GM19455 (cell line): ENCODE measurements at regions not wholly inside any gene's neighbourhood (a gene's known extent, or its start where the extent isn't known, plus 50 kb on each side); places are given as distances from the start of the nearest gene placed in this dataset.

ENCODE experiments used
- ATAC-seq: cut with Tn5 transposase; IDR thresholded peaks from one replicate; pipeline ENCODE4 v1.9.1; 2021; ENCODE audit not compliant: unreplicated experiment

GRCh38 chr13:33462109-33462508 is 176.6 kb upstream of the STARD13 start:
- no peak for ATAC-seq

GRCh38 chr13:33464345-33464744 is 178.8 kb upstream of the STARD13 start:
- ATAC-seq = no peak

GRCh38 chr13:33466262-33466661 is 180.7 kb upstream of the STARD13 start:
- no peak for ATAC-seq

- ATAC-seq = no peak
These were observed 182.0 kb upstream of the STARD13 start for GRCh38 chr13:33467556-33467955.

GRCh38 chr13:33471204-33471603 is 185.6 kb upstream of the STARD13 start:
- no peak for ATAC-seq

GRCh38 chr13:33472446-33472845 is 186.9 kb upstream of the STARD13 start:
- ATAC-seq = no peak

- ATAC-seq = no peak
These were observed 193.6 kb upstream of the STARD13 start for GRCh38 chr13:33479105-33479504.

GRCh38 chr13:33480561-33480960 is 195.0 kb upstream of the STARD13 start:
- no peak for ATAC-seq

GRCh38 chr13:33483471-33483870 is 197.9 kb upstream of the STARD13 start:
- no peak for ATAC-seq

- no peak for ATAC-seq
These were observed 199.7 kb upstream of the STARD13 start for GRCh38 chr13:33485247-33485646.

- no peak for ATAC-seq
These were observed 202.2 kb upstream of the STARD13 start for GRCh38 chr13:33487575-33488243.

- ATAC-seq = no peak
These were observed 204.0 kb upstream of the STARD13 start for GRCh38 chr13:33489563-33489962.

- ATAC-seq = no peak
These were observed 205.1 kb upstream of the STARD13 start for GRCh38 chr13:33490461-33491327.

GRCh38 chr13:33493672-33494365 is 208.3 kb upstream of the STARD13 start:
- ATAC-seq = no peak

GRCh38 chr13:33494596-33495204 is 209.1 kb upstream of the STARD13 start:
- no peak for ATAC-seq

GRCh38 chr13:33496336-33496735 is 210.8 kb upstream of the STARD13 start:
- ATAC-seq = no peak

- no peak for ATAC-seq
These were observed 211.7 kb upstream of the STARD13 start for GRCh38 chr13:33497146-33497845.

- no peak for ATAC-seq
These were observed 222.5 kb upstream of the STARD13 start for GRCh38 chr13:33508060-33508459.

- ATAC-seq = no peak
These were observed 224.2 kb upstream of the STARD13 start for GRCh38 chr13:33509642-33510229.

- ATAC-seq = no peak
These were observed 224.9 kb upstream of the STARD13 start for GRCh38 chr13:33510350-33510970.
